GM23338 (cell line): ENCODE measurements at regions not wholly inside any gene's neighbourhood (a gene's known extent, or its start where the extent isn't known, plus 50 kb on each side); places are given as distances from the start of the nearest gene placed in this dataset.

ENCODE experiments used
- ATAC-seq: fragments of 200-7000 bp; cut with Tn5 transposase; 3 replicates; pipeline ENCODE4 v1.9.1; 2020
- DNase-seq: peaks from one replicate; pipeline ENCODE4 v3.0.0-alpha.2; 2015; ENCODE audit warnings: low spot score
- H2AFZ ChIP-seq: fragments of 200-600 bp; sonication (generic); 2 replicates; pipeline ENCODE4 v1.8.0; 2016; ENCODE audit warnings: antibody characterized with exemption, mild to moderate bottlenecking, moderate library complexity
- H3F3A ChIP-seq: fragments of 200-600 bp; sonication (generic); replicated peaks from 2 replicates; pipeline ENCODE4 v1.8.0; 2017; ENCODE audit warnings: antibody characterized with exemption, mixed run types, low read depth
- H3K27ac ChIP-seq: fragments of 200-600 bp; sonication (generic); 2 replicates; pipeline ENCODE4 v1.6.1; 2016; ENCODE audit warnings: low read depth
- H3K27me3 ChIP-seq: fragments of 200-600 bp; sonication (generic); 2 replicates; pipeline ENCODE4 v1.8.0; 2016; ENCODE audit warnings: mild to moderate bottlenecking, mixed run types, moderate library complexity; ENCODE audit not compliant: insufficient read depth
- H3K36me3 ChIP-seq: fragments of 200-600 bp; sonication (generic); 2 replicates; pipeline ENCODE4 v1.8.0; 2016; ENCODE audit warnings: mild to moderate bottlenecking; ENCODE audit not compliant: insufficient read depth
- H3K4me1 ChIP-seq: fragments of 200-600 bp; sonication (generic); 2 replicates; pipeline ENCODE4 v1.8.0; 2016; ENCODE audit warnings: mild to moderate bottlenecking, moderate library complexity; ENCODE audit not compliant: insufficient read depth
- H3K4me2 ChIP-seq: fragments of 200-600 bp; sonication (generic); 2 replicates; pipeline ENCODE4 v1.7.1; 2017; ENCODE audit warnings: mixed run types
- H3K4me3 ChIP-seq: fragments of 200-600 bp; sonication (generic); 2 replicates; pipeline ENCODE4 v1.6.1; 2016; ENCODE audit warnings: mixed run types
- H3K79me2 ChIP-seq: fragments of 200-600 bp; sonication (generic); replicated peaks from 2 replicates; pipeline ENCODE4 v1.8.0; 2017; ENCODE audit warnings: mild to moderate bottlenecking; ENCODE audit not compliant: insufficient read depth
- H3K9me2 ChIP-seq: fragments of 200-600 bp; sonication (generic); 2 replicates; pipeline ENCODE4 v1.8.0; 2017; ENCODE audit not compliant: insufficient read depth
- H4K20me1 ChIP-seq: fragments of 200-600 bp; sonication (generic); replicated peaks from 2 replicates; pipeline ENCODE4 v1.8.0; 2017; ENCODE audit warnings: mild to moderate bottlenecking; ENCODE audit not compliant: insufficient read depth
- H3K27ac Mint-ChIP-seq: 2 replicates; pipeline ENCODE4 v1.8.0; 2020; ENCODE audit warnings: inconsistent platforms, mild to moderate bottlenecking, moderate library complexity, mixed read lengths
- H3K27me3 Mint-ChIP-seq: 3 replicates; pipeline ENCODE4 v1.8.0; 2022; ENCODE audit warnings: low read depth, mild to moderate bottlenecking, moderate library complexity, mixed read lengths, inconsistent platforms; ENCODE audit not compliant: insufficient read depth, poor library complexity
- H3K36me3 Mint-ChIP-seq: 3 replicates; pipeline ENCODE4 v1.8.0; 2021; ENCODE audit warnings: low read depth, mild to moderate bottlenecking, inconsistent platforms, moderate library complexity, mixed read lengths
- H3K4me1 Mint-ChIP-seq: 3 replicates; pipeline ENCODE4 v1.8.0; 2020; ENCODE audit warnings: mild to moderate bottlenecking, inconsistent platforms, mixed read lengths
- H3K4me3 Mint-ChIP-seq: 3 replicates; pipeline ENCODE4 v1.8.0; 2021; ENCODE audit warnings: moderate library complexity, mild to moderate bottlenecking, inconsistent platforms, mixed read lengths
- H3K9me3 Mint-ChIP-seq: 3 replicates; pipeline ENCODE4 v1.8.0; 2020; ENCODE audit warnings: moderate library complexity, mild to moderate bottlenecking, inconsistent platforms, mixed read lengths
- CTCF ChIP-seq, 2 experiments: fragments of 200-600 bp in 1 of 2; sonication (generic) in 1 of 2; conservative IDR thresholded peaks; 2 replicates each; pipeline versions ENCODE4 v1.5.1 to v1.6.1; 2016 to 2017; ENCODE audit warnings: antibody characterized with exemption in 2 of 2, low read depth in 2 of 2, mild to moderate bottlenecking in 2 of 2, moderate library complexity in 1 of 2
- STAT1 ChIP-seq: IDR thresholded peaks from one replicate; pipeline ENCODE4 v1.6.1; 2016; ENCODE audit warnings: antibody characterized with exemption; ENCODE audit not compliant: unreplicated experiment
- ZNF114 ChIP-seq: fragments of 250-450 bp; sonication (Bioruptor Pico); IDR thresholded peaks from 2 replicates; pipeline ENCODE4 v1.5.0; 2020; ENCODE audit warnings: mild to moderate bottlenecking, moderate library complexity
- ZNF462 ChIP-seq: fragments of 250-450 bp; sonication (Bioruptor Pico); IDR thresholded peaks from 2 replicates; pipeline ENCODE4 v1.5.0; 2020; ENCODE audit warnings: mild to moderate bottlenecking, moderate library complexity

- H3K4me3 ChIP-seq = no peak overlapping the region
- TF ChIP-seq ZNF462 = no peak
- Mint-ChIP-seq H3K4me1 (no peaks in the 10 kb centered on the region), H3K9me3 (peaks cover 33% of the 10 kb centered on the region), H3K27me3 (no peaks in the 10 kb centered on the region), H3K4me3 (no peak overlapping the region), H3K36me3 (0 out of 3 replicates have a peak, but pooled peaks cover 3% of the 10 kb centered on the region), H3K27ac (no peak overlapping the region)
- H3K9me2 ChIP-seq = peaks cover 3% of the 10 kb centered on the region; the same call in 1 of the 2 replicates
- no peaks in the 10 kb centered on the region for H3F3A ChIP-seq
- no peaks in the 10 kb centered on the region for H3K36me3 ChIP-seq
- DNase-seq (no peak), ATAC-seq (no peak)
- no peaks in the 10 kb centered on the region for H4K20me1 ChIP-seq
- H3K27ac ChIP-seq = no peak overlapping the region
- no peak overlapping the region for H2AFZ ChIP-seq
- no peaks in the 10 kb centered on the region for H3K4me1 ChIP-seq
- H3K4me2 ChIP-seq = no peak overlapping the region
- H3K79me2 ChIP-seq = no peaks in the 10 kb centered on the region
- H3K27me3 ChIP-seq = no peaks in the 10 kb centered on the region
Observed at GRCh38 chr7:109308816-109309215, 739.1 kb downstream of the DNAJB9 start.

GRCh38 chr7:109309790-109310189, 740.1 kb downstream of the DNAJB9 start:
- Histone ChIP-seq H3K27me3 (no peaks in the 10 kb centered on the region), H3K4me2 (no peak overlapping the region), H2AFZ (no peak overlapping the region), H3K79me2 (no peaks in the 10 kb centered on the region), H3F3A (no peaks in the 10 kb centered on the region), H3K4me3 (no peak overlapping the region), H3K9me2 (peaks cover 3% of the 10 kb centered on the region; the same call in 1 of the 2 replicates), H4K20me1 (no peaks in the 10 kb centered on the region), H3K27ac (no peak overlapping the region), H3K36me3 (no peaks in the 10 kb centered on the region), H3K4me1 (no peaks in the 10 kb centered on the region)
- ATAC-seq (no peak), DNase-seq (no peak)
- Mint-ChIP-seq H3K4me1 (no peaks in the 10 kb centered on the region), H3K9me3 (peaks cover 33% of the 10 kb centered on the region), H3K27ac (no peak overlapping the region), H3K4me3 (no peak overlapping the region), H3K36me3 (0 out of 3 replicates have a peak, but pooled peaks cover 3% of the 10 kb centered on the region), H3K27me3 (no peaks in the 10 kb centered on the region)
- TF ChIP-seq ZNF462 (no peak), STAT1 (no peak), ZNF114 (CRISPR knock-in tag) (no peak), CTCF (conservative IDR thresholded peaks at IDR 0.05; ENCODE audit: low read depth in 2 of 2) (no peak)
